ENCODE measurements at regions not wholly inside any gene's neighbourhood (a gene's known extent, or its start where the extent isn't known, plus 50 kb on each side); places are given as distances from the start of the nearest gene placed in this dataset.

- no peak for TF ChIP-seq REST (IDR thresholded peaks at IDR 0.05)
Measured at GRCh38 chr10:52472406-52473146, 158.5 kb downstream of the DKK1 start (continued).

GRCh38 chr10:52474265-52474664 lies 160.2 kb downstream of the DKK1 start:
- no peak for TF ChIP-seq CTCF (IDR thresholded peaks at IDR 0.05; ENCODE audit: low read depth, low read length, missing input control)
- no peak for TF ChIP-seq FOXA1 (IDR thresholded peaks at IDR 0.05)
- no peak for TF ChIP-seq REST (IDR thresholded peaks at IDR 0.05)
- TF ChIP-seq TAF1 (conservative IDR thresholded peaks at IDR 0.05) = no peak
- no peak for TF ChIP-seq RAD21 (IDR thresholded peaks at IDR 0.05)
- no peak for TF ChIP-seq ZBTB33 (IDR thresholded peaks at IDR 0.05)
- no peak for TF ChIP-seq NR2F2 (IDR thresholded peaks at IDR 0.05)
- no peak for TF ChIP-seq EGR1 (IDR thresholded peaks at IDR 0.05; ENCODE audit: low read depth in 2 of 2)
- TF ChIP-seq GABPA (IDR thresholded peaks at IDR 0.05 in 1 of 2, conservative IDR thresholded peaks at IDR 0.05 in 1 of 2) = no peak
- no peak for TF ChIP-seq YY1 (IDR thresholded peaks at IDR 0.05)
- H3K36me3 ChIP-seq (ENCODE audit: control insufficient read depth in 4 of 4, insufficient read depth in 3 of 4, low read depth in 1 of 4, low read length in 3 of 4) = no peaks in the 10 kb centered on the region
- no peaks in the 10 kb centered on the region for H3K4me1 ChIP-seq (ENCODE audit: control insufficient read depth in 4 of 4, insufficient read depth in 4 of 4, low read length in 3 of 4)
- H3K4me3 ChIP-seq (ENCODE audit: low read depth in 1 of 3, low read length in 3 of 3) = no peak overlapping the region
- 78% methylated on average over 2 of the region's 2 CpGs for WGBS
- no peak overlapping the region for H3K9ac ChIP-seq (ENCODE audit: low read depth in 1 of 2, low read length in 2 of 2)
- no peak for DNase-seq (ENCODE audit: low spot score)
- H3K9me3 ChIP-seq (ENCODE audit: control insufficient read depth in 4 of 4, low read length in 3 of 4) = no peaks in the 10 kb centered on the region
- peaks cover 0 to 10% (median 0%) of the 10 kb centered on the region in 4 donors for H3K27me3 ChIP-seq (ENCODE audit: control insufficient read depth in 4 of 4, insufficient read depth in 4 of 4, low read length in 3 of 4)
- no peak overlapping the region for H3K27ac ChIP-seq (ENCODE audit: low read depth in 1 of 2, low read length in 2 of 2)
